ENCODE measurements at regions not wholly inside any gene's neighbourhood (a gene's known extent, or its start where the extent isn't known, plus 50 kb on each side); places are given as distances from the start of the nearest gene placed in this dataset.

DNA sequence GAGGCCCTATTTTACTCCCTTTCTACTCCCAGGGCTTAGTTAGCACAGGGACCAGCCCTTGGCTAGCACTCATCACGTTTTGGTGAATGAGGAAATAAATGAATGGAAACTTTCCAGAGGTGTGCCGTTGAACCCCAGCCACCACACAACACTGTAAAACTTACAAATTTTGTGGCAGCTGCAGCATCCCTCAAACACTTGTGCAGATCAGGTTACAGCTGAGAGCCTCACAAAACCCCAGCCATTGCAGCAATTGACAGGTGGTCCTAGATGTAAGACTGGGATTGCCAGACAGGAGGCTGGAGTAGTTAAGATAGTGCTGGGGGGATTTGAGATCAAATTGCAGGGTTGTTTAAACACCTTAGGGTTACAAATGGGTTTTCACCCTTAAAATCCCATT, 482.2 kb upstream of the KIF2A start:
- no peak for DNase-seq (ENCODE audit: low read depth in 2 of 2)

- no peak for DNase-seq (ENCODE audit: low read depth in 2 of 2)
These were observed 481.6 kb upstream of the KIF2A start for GRCh38 chr5:61824396-61824795.

DNA sequence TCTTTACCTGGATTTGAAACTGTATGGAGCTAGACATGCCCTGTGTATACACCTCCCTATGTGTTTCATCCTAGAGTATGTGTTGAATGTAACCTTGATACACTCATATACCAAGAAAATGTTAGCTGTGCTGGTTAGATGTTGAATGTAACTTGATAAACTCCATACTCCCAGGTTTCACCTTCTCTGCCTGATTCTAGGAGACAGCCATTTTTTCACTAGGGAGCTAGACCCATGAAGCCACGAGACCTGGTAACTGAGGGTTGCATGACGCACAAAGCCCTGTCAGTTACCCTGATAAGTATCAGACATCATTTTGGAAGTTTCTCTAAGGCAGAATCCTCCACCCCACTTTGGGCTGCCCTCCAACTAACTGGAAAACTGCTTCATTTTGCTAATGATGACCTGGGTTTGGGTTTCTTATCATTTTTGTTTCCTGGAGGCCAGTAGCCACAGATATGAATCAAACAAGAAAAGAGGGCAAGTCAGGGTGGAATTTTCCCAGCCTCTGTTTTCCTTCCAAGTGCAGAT, 478.5 kb upstream of the KIF2A start:
- no peak for DNase-seq (ENCODE audit: low read depth in 2 of 2)

DNA sequence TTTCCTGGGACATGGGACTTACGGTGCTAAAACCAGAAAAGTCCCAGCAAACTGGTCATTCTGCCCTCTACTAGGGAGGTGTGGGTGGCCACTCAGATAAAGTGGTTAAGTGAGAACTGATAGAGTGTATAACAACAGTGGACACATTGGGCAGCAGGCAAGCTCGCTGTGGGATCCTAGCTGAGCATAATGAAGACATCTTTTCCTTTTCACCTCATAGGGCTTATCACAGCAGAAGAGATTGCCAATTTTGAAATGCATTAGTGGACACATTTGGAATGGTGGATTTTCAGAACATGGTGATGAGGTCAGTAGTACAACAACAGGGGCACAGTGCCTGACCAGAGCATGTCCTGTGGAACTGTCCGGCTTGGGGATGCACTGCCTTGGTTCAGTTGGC, 477.1 kb upstream of the KIF2A start:
- DNase-seq (ENCODE audit: low read depth in 2 of 2), result no peak

DNA sequence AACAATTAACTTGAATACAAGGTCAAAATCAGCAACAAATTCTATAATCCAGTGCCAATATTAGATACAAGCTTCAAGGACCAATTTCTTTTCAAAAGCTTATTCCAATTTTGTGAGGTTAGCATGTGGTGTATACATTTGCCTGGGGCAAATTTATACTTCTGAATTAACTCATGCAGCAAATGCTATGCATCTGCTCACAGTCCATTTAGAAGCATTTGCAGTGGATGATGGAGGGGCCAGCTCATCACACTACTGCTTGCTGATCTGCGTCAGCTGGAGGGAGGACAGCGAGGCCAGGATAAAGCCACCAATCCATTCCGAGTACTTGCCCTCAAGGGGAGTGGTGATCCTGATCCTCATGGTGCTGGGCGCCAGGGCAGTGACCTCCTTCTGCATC, 474.3 kb upstream of the KIF2A start:
- DNase-seq (ENCODE audit: low read depth in 2 of 2), result no peak

DNA sequence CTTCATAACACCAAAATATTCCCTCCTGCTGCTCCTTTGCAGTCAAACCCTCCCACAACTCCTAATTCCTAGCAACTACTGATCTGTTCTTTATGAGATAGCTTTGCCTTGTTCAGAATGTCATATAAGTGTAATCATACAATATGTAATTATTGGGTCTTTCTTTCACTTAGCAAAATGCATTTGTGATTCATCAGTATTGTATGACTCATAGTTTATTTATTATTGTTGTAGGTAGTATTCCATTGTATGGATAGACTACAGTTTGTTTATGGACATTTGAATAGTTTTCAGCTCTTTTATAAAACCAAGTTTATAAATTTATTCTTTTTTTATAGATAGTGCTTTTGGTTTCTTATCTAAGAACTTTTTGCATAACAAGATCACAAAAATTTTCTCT, 468.2 kb upstream of the KIF2A start:
- no peak for DNase-seq (ENCODE audit: low read depth in 2 of 2)

DNA sequence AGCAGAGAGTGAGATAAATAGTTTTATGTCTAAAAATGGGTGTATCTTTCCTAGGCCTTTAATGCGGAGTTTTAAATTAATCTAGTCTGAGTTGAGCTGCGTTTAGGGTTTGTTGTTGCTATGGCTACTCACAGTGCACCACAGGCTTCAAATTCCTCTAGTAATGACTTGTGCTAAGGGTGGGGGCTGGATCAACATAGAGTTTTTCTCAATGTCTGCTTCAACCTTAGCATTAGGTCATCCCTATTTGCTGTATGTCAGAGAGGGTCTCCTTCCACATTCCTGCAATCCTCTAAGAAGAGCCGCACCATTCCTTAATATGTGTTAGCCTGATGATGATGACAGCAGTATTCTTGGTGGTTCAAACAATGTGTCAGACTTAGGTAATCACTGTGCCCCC, 465.6 kb upstream of the KIF2A start:
- no peak for DNase-seq (ENCODE audit: low read depth in 2 of 2)

- DNase-seq (ENCODE audit: low read depth in 2 of 2), result no peak
These were observed 463.2 kb upstream of the KIF2A start for GRCh38 chr5:61842840-61843239.

- no peak for DNase-seq (ENCODE audit: low read depth in 2 of 2)
These were observed 455.3 kb upstream of the KIF2A start for GRCh38 chr5:61850696-61851095.

- no peak for DNase-seq (ENCODE audit: low read depth in 2 of 2)
These were observed 451.5 kb upstream of the KIF2A start for GRCh38 chr5:61854531-61854930.

DNA sequence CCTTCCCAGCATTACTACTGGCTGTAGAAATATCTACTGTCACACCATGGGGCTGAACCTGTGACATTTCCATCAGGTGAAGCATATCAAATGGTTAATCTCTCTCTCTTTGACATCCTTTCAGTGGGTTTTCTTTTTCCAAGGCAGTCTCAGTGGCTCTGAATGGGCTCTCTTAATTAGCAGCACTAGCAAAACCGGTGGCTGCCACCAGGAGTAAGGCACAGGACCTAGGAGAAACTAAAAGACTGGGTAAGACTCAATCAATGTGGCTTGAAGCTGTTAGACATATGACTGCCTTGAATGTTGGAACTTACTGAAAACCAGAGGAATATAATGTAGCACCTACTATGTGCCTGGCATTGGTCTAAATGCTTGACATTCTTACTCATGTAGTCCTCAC, 445.0 kb upstream of the KIF2A start:
- DNase-seq (ENCODE audit: low read depth in 2 of 2), result no peak

DNA sequence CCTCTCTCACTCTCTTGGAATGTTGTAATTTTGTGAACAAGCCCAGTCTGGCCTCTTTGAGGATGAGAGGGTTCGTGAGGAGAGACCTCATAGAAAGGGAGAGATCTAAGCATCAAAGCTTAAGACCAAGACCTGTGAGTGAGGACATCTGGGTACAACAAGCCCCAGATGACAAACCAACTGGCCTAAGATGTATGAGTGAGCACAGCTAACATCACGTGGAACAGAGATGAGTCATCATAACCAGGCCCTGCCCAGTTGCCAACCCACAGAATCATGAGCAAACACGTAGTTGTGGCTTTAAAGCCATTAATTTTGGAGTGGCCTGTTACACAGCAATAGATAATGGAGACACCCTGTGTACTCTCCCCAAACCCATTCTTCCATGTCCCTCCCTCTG, 439.1 kb upstream of the KIF2A start:
- no peak for DNase-seq (ENCODE audit: low read depth in 2 of 2)

- DNase-seq (ENCODE audit: low read depth in 2 of 2), result no peak
These were observed 436.7 kb upstream of the KIF2A start for GRCh38 chr5:61869333-61869732.

GRCh38 chr5:61878471-61878870, 427.5 kb upstream of the KIF2A start:
- DNase-seq (ENCODE audit: low read depth in 2 of 2), result no peak

GRCh38 chr5:61881821-61882487, 424.1 kb upstream of the KIF2A start:
- DNase-seq (ENCODE audit: low read depth in 2 of 2), result no peak

GRCh38 chr5:61882901-61883500, 423.0 kb upstream of the KIF2A start:
- DNase-seq (ENCODE audit: low read depth in 2 of 2), result no peak

- DNase-seq (ENCODE audit: low read depth in 2 of 2), result no peak
These were observed 421.7 kb upstream of the KIF2A start for GRCh38 chr5:61884252-61884855.

DNA sequence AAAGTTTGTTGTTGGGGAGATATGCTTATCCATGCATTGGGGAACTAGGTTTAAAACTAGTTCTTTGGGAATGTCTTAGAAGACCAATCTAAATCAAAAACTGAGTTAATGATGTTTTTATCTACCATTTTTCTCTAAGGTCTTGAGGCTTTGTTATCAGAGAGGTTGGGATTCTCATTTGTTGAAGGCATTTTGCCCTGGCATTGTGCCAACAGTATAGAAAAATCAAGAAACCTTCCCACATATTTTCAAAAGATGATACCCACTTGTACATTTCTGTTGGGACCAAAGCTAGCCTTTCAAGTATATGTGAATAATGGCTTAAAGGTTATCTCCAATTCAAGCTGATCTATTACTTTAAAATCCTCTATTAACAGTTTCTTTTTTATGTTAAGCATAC, 419.8 kb upstream of the KIF2A start:
- DNase-seq (ENCODE audit: low read depth in 2 of 2), result no peak

GRCh38 chr5:61887271-61887670, 418.7 kb upstream of the KIF2A start:
- DNase-seq (ENCODE audit: low read depth in 2 of 2), result no peak

DNA sequence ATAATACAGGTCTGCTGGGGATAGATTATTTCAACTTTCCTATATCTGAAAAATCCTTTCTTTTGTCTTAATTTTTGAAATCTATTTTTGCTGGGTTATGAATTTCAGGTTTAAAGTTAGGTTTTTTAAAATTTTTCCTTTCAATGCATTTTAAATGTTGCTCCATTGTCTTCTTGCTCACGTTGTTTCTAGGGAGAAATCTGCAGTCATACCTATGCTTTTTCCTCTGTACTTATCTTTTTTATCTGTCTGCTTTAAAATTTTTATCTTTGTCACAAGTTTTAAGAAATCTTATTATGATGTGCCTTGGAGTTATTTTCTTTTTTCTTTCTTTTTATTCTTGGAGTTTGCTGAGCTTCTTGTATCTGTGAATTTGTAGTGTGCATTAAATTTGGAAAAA, 412.0 kb upstream of the KIF2A start:
- no peak for DNase-seq (ENCODE audit: low read depth in 2 of 2)

DNA sequence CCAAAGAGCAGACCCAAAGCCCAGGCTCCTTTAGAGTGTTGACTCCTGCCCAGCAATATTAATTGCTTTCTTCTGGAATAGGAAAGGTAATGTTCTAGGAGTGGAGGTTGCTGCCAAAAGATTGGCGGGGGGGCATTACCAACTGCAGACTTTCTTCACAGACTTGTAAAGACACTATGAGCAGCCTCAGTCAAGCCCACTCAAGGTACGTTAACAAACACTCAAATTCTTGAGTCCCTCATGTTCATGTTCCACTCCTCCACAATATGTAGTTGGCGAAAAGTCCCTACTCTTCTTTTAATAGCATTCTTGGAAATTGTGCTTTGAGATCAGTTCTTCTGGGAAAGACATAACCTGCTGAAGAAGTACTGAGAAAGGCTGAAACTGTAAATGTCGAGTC, 409.2 kb upstream of the KIF2A start:
- no peak for DNase-seq (ENCODE audit: low read depth in 2 of 2)

GRCh38 chr5:61897251-61897650, 408.8 kb upstream of the KIF2A start:
- no peak for DNase-seq (ENCODE audit: low read depth in 2 of 2)

GRCh38 chr5:61901997-61902396, 404.0 kb upstream of the KIF2A start:
- no peak for DNase-seq (ENCODE audit: low read depth in 2 of 2)
